SIG-M5 treated with dmso at 0.1 percent for 504 hours (cell line): ENCODE measurements at regions not wholly inside any gene's neighbourhood (a gene's known extent, or its start where the extent isn't known, plus 50 kb on each side); places are given as distances from the start of the nearest gene placed in this dataset.
A peak's percentile ranks its signal among the peaks of the same experiment; 100 is the strongest.
"Not testable (repeated sequence)": the region's sequence is repeated elsewhere in the genome, so short reads cannot be mapped to it uniquely, and the experiment has no call there.

Experiments used
- DNase-seq: peaks from one replicate; lab custom pipeline; 2025; ENCODE audit not compliant: unreplicated experiment; lab: John Stamatoyannopoulos, UW

DNA sequence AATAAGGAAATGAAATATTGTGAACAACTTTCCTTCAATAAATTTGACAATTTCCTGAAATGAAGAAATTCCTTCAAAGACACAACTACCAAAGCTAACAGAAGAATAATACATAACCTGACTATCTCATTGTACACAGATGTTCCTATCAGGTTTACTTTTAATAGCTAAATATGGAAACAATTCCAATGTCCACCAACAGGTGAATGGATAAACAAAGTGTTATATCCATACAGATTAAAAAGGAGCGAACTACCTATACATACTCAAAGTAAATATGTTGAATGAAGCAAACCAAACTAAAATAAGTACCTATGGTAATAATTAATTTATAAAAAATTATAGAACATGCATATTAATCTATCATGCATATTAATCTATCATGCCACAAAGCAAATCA is 554.9 kb downstream of the PPP4R3C start:
- DNase-seq: no peak

DNA sequence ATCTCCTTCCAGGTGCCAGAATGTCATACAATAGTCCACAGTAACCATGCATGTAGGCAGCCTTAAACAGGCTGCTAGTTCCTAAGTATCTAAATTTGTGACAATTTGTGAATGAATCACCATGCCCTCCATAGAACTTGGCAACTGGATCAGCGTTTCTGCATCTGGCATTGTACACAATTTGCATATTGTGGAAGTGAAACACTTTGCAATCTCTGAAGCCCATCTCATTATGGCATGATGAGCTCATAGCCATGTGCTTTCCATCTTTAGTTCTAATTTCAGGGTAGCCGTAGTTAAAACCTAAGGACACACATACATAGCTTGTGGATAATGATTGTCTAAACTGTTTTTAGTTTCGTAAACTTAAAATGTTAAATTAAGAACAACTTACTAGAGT is 573.6 kb downstream of the PPP4R3C start:
- no peak for DNase-seq

- DNase-seq: no peak
These were observed 589.4 kb downstream of the PPP4R3C start for GRCh38 chrX:26873736-26874135.

DNA sequence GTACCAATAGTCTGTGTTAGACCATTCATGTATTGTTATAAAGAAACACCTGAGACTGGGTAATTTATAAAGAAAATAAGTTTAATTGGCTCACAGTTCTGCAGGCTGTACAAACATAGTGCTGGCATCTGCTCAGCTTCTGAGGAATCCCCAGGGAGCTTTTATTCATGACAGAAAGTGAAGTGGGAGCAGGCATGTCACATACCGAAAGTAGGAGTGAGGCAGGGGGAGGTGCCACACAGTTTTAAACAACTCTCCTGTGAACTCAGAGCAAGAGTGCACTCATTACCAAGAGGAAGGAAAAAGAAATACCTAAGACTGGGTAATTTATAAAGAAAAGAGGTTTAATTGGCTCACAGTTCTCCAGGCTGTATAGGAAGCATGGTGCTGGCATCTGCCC is 591.2 kb downstream of the PPP4R3C start:
- DNase-seq: no peak

- DNase-seq: no peak
These were observed 611.2 kb downstream of the PPP4R3C start for GRCh38 chrX:26851981-26852380.

DNA sequence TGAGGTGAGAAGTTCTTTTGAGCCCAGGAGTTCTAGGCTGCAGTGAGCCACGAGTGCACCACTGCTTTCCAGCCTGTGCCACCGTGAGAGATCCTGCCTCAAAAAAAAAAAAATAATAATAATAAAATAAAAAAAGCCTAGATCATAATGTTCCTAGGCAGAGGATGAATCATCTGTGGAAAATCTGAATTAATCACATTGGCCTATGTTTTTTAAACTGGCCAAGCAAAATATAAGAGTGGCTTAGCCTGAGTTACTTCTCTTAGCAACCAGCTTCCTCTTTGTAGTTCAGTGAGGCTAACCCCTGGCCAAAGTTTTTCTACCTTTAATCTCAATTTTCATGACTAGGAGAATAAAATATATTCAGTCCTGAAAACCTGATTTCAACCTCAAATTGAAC is 614.6 kb downstream of the PPP4R3C start:
- no peak for DNase-seq

GRCh38 chrX:26845056-26845455 is 618.1 kb downstream of the PPP4R3C start:
- DNase-seq: no peak

DNA sequence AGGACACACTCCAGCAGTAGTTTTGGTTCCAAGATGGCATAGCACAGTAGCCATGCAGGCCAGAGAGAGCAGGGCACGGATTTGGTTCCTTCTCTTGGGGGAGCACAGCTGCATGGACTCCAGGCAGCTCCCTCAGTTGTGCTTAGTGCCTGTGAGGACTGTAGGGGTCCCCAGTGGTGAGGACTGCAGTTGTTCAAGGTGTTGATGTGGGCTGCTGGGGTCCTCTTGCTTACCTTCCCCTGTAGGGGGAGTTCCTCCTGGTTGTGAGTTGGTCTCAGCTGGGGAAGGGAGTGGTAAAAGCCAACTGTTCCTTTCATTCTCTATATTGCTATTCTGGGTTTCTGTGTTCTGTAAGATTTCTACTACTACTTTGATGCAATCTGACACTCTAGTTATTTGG is 606.5 kb downstream of the MAGEB5 start:
- DNase-seq: no peak

DNA sequence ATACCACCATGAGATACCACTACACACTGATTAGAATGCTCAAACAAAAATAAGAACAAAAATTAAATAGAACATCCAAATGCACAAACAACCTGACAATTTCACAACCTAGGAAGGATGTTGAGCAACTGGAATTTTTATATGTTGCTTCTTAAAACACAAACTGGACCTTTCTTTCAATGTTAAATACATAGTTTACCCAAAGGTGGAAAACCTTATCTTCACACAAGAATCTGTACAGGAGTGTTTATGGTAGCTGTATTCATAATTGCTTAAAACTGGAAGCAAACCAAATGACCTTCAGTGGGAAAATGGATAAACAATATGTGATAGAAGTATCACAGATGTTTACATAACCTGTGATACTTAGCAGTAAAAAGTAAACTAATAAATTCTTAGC is 573.8 kb downstream of the MAGEB5 start:
- DNase-seq: no peak

- no peak for DNase-seq
These were observed 572.5 kb downstream of the MAGEB5 start for GRCh38 chrX:26788402-26788998.

DNA sequence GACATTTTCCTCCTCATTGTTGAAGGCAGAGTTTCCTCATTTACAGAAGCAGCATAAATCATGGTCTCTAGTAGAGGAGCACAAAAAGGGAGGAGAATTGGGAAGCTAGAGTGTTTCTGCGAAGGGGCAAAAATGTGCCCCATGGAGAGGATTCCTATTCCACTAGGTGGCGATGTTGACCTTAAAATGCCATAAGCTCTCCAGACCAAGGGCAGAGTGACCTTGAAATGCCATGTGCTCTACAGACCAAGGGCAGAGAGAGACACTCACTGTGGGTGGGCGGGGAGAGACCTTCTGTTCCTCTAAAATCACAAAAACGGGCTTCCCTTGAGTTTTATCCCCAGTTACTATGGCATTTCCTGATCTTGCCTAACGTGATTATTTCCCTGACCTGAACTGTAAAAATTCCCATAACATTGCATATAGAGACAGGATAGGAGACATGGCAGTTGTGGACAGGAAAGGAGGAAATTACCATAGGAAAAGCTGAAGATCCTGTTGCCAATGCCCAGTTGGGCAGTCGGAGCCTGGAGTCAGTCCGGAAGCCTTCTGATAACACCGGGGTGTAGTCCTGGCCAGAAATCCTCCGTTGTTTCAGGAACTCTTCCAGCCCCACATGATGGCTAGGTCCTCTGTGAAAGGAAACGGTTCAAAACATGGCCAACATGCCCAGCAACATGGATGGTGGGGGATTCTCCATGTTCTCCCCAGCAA is 567.7 kb downstream of the MAGEB5 start:
- DNase-seq: peak; percentile 10

GRCh38 chrX:26778320-26778888 is 562.4 kb downstream of the MAGEB5 start:
- DNase-seq: no peak

DNA sequence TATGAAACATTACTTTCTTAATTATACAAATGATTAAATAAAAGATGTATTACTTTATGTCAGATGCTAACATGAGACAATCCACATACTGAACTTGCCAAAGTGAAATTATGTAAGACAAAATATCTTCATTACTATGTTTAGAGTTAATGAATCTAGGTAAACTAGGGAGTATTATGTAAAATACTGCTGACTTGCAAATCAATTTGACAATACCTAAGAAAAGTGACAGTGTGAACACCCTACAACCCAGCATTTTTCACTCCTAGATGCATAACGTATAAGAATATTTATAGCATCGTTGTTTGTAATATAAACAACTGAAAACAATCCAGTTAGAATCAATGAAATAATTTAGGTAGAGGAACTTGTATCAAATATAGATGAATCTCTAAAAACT is 546.3 kb downstream of the MAGEB5 start:
- DNase-seq: no peak

DNA sequence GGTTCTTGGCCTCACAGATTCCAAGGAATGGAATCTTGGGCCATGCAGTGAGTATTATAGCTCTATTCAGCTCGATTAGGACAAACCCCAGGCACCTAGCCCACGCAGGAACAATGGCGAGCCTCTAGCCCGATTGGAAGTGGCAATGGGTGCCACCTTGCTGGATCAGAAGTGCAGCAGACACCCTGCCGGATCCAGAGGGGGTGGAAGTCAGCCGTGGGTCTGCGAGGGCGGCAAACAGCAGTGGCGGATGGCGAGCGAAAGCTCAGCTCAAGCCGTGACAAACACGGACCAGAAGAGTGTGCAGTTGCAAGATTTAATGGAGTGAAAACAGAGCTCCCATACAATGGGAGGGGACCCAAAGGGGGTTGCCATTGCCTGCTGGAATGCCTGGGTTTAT is 539.8 kb downstream of the MAGEB5 start:
- not testable (repeated sequence) for DNase-seq

DNA sequence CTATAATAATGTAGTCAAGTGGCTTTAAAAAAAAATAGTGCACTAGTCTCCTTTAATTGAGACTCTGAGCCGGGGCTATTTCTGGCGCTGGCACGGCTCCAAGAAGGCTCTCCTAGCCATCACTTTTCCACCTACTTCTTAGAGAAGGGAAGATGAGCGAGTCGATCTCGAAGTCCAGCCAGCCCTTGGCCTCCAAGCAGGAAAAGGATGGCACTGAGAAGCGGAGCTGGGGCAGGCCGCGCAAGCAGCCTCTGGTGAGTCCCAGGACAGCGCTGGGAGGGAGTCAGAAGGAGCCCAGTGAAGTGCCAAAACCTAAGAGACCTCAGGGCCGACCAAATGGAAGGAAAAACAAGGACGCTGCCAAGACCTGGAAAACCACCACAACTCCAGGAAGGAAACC is 531.9 kb downstream of the MAGEB5 start:
- DNase-seq: no peak

DNA sequence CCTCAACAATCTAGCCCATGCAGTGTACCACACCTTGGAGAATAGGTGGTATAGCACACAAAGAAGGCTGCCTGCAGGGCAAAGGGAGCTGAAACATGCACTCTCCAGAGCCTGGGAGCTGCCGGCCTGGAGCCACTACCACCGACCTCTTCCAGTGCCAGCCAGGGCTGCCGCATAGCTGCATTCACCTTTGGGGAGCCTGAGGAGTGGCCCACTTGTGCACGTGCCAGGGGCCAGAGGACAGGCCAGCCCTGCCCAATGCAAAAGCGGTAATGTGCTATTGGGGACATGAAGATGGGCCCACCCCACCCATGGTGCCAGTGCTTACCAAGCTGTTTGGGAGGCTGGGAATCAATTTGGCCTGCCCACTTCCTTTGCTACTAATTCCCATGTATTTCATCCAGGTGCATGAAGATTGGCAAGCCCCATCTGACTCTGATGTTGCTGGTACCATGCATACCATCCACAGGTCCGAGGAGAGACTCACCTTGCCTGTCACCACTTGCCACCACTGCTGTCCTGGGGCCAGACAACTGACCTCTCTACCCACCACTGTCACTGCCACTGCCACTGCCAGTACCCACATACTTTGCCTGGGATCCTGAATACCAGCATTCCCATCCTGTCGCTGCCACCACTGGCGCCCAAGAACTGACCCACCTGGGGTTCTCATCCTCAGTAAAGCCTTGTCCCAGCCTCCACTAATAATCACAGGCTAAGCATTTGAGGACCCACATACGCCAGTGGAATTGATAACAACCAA is 506.9 kb downstream of the MAGEB5 start:
- DNase-seq: no peak

DNA sequence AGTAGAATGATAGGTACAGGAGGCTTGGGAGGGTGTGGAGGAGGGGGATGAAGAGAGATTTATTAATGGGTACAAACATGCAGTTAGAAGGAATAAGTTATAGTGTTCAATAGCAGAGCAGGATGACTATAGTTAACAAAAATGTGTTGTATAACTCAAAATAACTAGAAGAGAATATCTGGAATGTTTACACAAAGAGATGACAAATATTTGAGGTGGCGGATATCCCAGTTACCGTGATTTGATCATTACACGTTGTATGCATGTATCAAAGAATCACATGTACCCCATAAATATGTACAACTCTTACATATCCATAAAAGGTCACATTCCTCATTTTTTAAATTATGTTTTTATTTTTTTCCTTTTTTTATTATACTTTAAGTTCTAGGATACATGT is 456.6 kb downstream of the MAGEB5 start:
- no peak for DNase-seq

- DNase-seq: no peak
These were observed 454.6 kb downstream of the MAGEB5 start for GRCh38 chrX:26670521-26670920.

- no peak for DNase-seq
These were observed 448.9 kb downstream of the MAGEB5 start for GRCh38 chrX:26664919-26665318.

DNA sequence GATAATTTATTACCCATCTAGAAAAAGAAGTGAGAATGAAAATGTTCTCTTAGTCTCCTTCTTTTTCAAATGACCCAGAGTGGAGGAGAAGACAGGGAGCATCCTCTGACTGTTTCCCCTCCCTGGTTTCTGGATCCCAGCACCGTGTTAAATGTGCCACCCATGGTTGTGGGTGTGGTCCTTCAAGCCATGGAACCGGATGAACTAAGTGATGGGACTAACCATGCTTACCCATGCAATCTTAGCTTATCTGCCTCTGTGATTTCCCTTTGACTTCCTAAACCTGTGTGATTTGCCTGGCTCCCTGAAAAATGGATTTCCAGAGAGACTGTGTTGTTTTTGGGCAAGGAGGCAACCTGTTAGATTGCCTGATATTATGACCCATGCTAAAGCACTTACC is 437.1 kb downstream of the MAGEB5 start:
- no peak for DNase-seq

GRCh38 chrX:26651755-26652154 is 435.8 kb downstream of the MAGEB5 start:
- no peak for DNase-seq

DNA sequence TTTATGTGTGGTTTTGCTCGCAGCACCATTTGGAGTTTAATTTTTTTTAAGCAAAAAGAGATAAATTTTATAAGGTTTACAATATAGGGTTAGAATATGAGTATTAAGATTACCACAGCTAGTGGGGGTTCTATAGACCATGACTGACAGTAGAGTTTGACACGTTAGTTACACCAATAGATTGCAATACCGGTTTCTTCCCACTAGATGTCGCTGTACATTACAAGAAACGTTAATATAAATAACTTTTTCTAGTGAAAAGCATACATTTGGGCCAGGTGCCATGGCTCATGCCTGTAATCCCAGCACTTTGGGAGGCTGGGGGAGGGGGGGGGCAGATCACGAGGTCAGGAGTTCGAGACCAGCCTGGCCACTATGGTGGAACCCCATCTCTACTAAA is 433.6 kb downstream of the MAGEB5 start:
- peak; percentile 34 for DNase-seq
